ENCODE measurements at regions not wholly inside any gene's neighbourhood (a gene's known extent, or its start where the extent isn't known, plus 50 kb on each side); places are given as distances from the start of the nearest gene placed in this dataset.

DNA sequence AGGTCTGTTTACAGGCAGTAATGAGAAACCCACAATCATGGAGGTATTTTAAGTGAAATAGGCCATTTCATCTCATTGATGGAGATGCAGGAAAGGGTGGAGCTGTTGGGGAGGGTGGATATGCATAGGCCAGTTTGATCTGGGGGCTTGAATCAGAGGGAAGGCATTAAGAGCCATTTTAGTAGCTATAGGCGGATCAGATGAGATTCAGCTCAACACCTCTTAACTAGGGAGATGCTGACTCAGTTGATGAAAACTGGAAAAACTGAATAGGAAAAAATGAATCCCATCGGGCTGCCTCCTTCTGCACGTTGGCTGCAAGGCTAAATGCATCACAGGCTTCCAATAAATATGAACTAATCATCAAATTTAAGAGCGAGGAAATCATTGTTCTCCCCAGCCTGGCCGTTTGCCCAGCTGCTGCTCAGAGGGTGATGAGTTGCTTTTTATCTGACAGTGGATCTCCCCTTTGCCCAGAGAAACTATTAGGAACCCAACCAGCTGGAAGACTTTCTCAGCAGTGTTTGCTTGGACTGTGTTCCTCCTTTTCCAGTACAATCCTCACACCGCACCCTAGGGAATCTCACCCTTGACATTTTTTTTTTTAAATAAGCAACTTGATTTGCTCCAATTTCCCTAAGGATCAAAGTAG, 149.6 kb downstream of the SOX9 start:
- no peaks in the 10 kb centered on the region for H3K9me3 ChIP-seq (ENCODE audit: low read depth, low read length)
- no peaks in the 10 kb centered on the region for H3K36me3 ChIP-seq (ENCODE audit: insufficient read depth, low read length)
- DNase-seq (ENCODE audit: low read depth, low spot score): no peak
- H3K9ac ChIP-seq (ENCODE audit: insufficient read length): no peak overlapping the region
- no peak overlapping the region for H3K4me3 ChIP-seq
- no peak overlapping the region for H3K27ac ChIP-seq
- no peak for TF ChIP-seq POLR2AphosphoS5 (IDR thresholded peaks at IDR 0.05; ENCODE audit: borderline replicate concordance, low read depth, low read length)
- no peak for TF ChIP-seq FOXP2 (optimal IDR thresholded peaks at IDR 0.05; ENCODE audit: control extremely low read depth, extremely low read length, insufficient read depth)
- no peak for TF ChIP-seq EZH2 (IDR thresholded peaks at IDR 0.05)

DNA sequence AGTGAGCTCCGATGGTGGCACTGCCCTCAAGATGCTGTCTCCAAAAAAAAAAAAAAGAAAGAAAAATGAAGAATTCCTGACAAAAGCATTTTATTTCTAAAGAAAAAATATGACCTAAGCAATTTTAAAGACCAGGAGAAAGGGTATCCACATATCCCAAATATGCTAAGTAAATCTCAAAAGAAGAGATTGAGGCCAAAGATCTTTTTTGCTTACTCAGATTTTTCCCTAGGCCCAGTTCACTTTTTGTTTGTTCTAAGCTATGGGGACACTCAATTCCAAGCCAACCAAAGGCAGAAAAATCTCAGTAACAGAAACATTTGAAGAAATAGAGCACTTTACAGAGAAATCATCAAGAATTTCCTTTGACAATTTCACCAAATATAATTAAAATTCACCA, 150.8 kb downstream of the SOX9 start:
- H3K9ac ChIP-seq (ENCODE audit: insufficient read length): no peak overlapping the region
- TF ChIP-seq POLR2AphosphoS5 (IDR thresholded peaks at IDR 0.05; ENCODE audit: borderline replicate concordance, low read depth, low read length) (no peak), FOXP2 (optimal IDR thresholded peaks at IDR 0.05; ENCODE audit: control extremely low read depth, extremely low read length, insufficient read depth) (no peak), EZH2 (IDR thresholded peaks at IDR 0.05) (no peak)
- DNase-seq (ENCODE audit: low read depth, low spot score): no peak
- no peaks in the 10 kb centered on the region for H3K36me3 ChIP-seq (ENCODE audit: insufficient read depth, low read length)
- no peak overlapping the region for H3K27ac ChIP-seq
- H3K4me3 ChIP-seq: no peak overlapping the region
- no peaks in the 10 kb centered on the region for H3K9me3 ChIP-seq (ENCODE audit: low read depth, low read length)

DNA sequence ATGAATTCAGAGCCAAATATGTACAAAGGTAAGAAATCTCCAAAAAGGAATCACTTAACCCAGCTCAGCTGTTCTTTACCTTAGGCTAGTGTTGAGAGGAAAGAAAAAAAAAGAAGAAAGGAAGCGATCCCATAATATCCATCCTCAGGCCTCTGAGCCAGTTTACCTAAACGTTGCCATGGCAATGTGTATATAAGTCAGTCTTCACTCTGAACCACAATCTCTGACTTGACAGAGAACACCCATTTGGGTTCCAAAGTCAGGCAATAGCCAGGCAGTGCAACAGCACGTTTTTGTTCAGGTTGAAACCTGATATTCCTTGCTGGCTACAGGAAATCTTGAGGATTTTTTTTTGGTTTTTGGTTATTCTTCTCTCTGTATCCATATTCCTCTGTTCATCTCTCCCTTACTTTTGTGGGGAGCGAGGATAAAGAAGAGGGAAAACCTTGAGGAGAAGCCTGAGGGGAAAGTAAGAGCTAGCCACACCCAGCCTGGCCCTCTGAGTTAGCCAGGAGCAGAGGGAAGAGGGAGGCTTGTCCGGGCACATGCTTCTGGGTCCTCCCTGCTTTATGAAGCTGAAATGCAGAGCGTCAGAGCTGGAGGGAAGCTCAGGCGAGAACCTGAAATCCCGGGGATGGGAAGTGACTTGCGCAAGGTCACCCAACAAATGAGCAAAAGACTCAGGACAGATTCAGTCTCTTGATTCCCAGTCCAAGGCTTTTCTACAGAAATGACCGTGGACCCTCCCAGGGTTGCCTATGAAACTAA, 152.7 kb downstream of the SOX9 start:
- no peak for DNase-seq (ENCODE audit: low read depth, low spot score)

DNA sequence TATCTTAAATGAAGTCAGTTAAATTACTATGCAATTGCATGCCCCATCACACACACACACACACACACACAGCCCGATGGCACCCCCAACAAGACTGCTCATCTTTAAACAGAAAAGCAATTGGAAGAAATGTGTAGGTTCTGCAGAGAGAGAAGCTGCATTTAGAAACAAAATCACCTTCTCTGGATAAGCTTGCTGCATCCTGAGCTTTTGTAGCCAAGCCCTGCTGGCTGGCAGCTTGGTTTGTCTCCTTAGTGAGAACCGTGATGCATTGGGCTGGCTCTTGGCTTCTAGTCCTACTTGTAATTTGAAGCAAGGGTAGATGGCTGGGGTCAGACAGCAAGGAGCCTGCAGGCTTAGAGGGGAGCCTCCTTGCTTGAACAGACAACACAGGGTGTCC, 153.8 kb downstream of the SOX9 start:
- Histone ChIP-seq H3K36me3 (ENCODE audit: insufficient read depth, low read length) (no peaks in the 10 kb centered on the region), H3K27ac (no peak overlapping the region), H3K9me3 (ENCODE audit: low read depth, low read length) (no peaks in the 10 kb centered on the region), H3K9ac (ENCODE audit: insufficient read length) (no peak overlapping the region), H3K4me3 (no peak overlapping the region)
- TF ChIP-seq FOXP2 (optimal IDR thresholded peaks at IDR 0.05; ENCODE audit: control extremely low read depth, extremely low read length, insufficient read depth) (no peak), POLR2AphosphoS5 (IDR thresholded peaks at IDR 0.05; ENCODE audit: borderline replicate concordance, low read depth, low read length) (no peak), EZH2 (IDR thresholded peaks at IDR 0.05) (no peak)
- DNase-seq (ENCODE audit: low read depth, low spot score): no peak

More for the DNA sequence above, 152.7 kb downstream of the SOX9 start:
- TF ChIP-seq POLR2AphosphoS5 (IDR thresholded peaks at IDR 0.05; ENCODE audit: borderline replicate concordance, low read depth, low read length) (no peak), EZH2 (IDR thresholded peaks at IDR 0.05) (no peak), FOXP2 (optimal IDR thresholded peaks at IDR 0.05; ENCODE audit: control extremely low read depth, extremely low read length, insufficient read depth) (no peak)
- Histone ChIP-seq H3K9ac (ENCODE audit: insufficient read length) (no peak overlapping the region), H3K27ac (no peak overlapping the region), H3K4me3 (no peak overlapping the region), H3K9me3 (ENCODE audit: low read depth, low read length) (no peaks in the 10 kb centered on the region), H3K36me3 (ENCODE audit: insufficient read depth, low read length) (no peaks in the 10 kb centered on the region)

DNA sequence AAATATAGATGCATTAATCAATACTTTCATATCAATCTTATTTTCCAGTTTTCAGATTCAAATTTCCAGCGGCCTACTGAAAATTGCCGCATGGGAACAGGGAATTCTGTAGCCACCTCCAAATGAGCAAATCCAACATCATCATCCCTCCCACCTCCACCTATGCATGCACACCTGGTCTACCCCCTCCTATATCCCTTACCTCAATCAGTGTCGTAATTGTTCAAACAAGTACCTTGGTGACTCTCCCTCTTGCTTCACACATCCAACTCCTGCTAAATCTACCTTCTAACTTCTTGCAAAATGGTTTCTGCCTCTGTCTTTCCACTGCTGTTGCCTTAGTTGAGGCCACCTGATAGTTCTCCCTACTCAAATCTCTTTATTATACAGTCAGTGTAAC, 160.1 kb downstream of the SOX9 start:
- TF ChIP-seq FOXP2 (optimal IDR thresholded peaks at IDR 0.05; ENCODE audit: control extremely low read depth, extremely low read length, insufficient read depth) (no peak), POLR2AphosphoS5 (IDR thresholded peaks at IDR 0.05; ENCODE audit: borderline replicate concordance, low read depth, low read length) (no peak), EZH2 (IDR thresholded peaks at IDR 0.05) (no peak)
- DNase-seq (ENCODE audit: low read depth, low spot score): no peak
- Histone ChIP-seq H3K9me3 (ENCODE audit: low read depth, low read length) (no peaks in the 10 kb centered on the region), H3K9ac (ENCODE audit: insufficient read length) (no peak overlapping the region), H3K36me3 (ENCODE audit: insufficient read depth, low read length) (no peaks in the 10 kb centered on the region), H3K27ac (no peak overlapping the region), H3K4me3 (no peak overlapping the region)

DNA sequence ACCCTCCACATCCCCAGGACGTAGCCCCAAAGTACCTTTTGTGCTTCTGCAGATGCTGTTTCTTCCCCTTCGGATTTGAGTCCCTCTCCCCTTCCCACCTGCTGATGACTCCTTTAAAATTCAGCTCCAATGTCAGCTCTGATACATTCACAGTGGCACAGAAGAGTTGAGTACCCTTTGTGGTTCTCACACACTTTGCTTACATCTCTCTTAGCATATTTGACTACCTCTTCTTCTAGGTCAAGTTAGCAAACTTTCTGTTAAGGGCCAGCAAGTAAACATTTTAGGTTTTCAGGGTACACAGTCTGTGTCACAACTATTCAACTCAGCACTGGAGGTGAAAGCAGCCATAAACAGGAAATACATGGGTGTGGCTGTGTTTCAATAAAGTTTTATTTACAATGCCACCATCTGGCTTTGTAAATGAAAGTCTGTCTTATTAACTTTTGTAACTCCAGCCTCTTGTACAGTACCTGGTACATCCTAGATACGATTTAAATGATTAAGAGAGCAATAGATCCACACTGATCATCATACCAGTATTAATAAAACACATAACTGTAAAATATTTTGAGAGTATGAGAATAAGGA, 161.7 kb downstream of the SOX9 start:
- TF ChIP-seq POLR2AphosphoS5 (IDR thresholded peaks at IDR 0.05; ENCODE audit: borderline replicate concordance, low read depth, low read length) (no peak), EZH2 (IDR thresholded peaks at IDR 0.05) (no peak), FOXP2 (optimal IDR thresholded peaks at IDR 0.05; ENCODE audit: control extremely low read depth, extremely low read length, insufficient read depth) (no peak)

DNA sequence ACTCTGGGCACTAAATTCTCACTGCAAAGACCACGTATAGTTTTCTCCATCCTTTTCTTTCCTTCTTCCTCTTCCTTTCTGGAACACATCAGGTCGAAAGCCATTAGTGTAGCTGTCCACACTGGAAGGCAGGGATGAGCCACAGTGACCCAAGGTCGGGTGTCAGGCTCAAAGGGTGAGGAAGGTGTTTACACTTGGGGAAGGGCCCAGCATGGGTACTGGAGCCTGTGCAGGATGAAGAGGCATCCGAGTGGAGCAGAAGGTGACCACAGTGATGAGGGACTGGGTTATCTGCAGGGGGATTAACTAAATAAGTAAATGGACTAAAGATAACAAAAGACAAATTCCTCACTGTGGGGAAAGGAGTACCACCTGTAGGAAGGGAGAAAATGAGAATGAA, 164.0 kb downstream of the SOX9 start:
- DNase-seq (ENCODE audit: low read depth, low spot score): no peak
- no peak overlapping the region for H3K9ac ChIP-seq (ENCODE audit: insufficient read length)
- H3K4me3 ChIP-seq: no peak overlapping the region
- TF ChIP-seq FOXP2 (optimal IDR thresholded peaks at IDR 0.05; ENCODE audit: control extremely low read depth, extremely low read length, insufficient read depth): no peak
- no peak for TF ChIP-seq EZH2 (IDR thresholded peaks at IDR 0.05)
- TF ChIP-seq POLR2AphosphoS5 (IDR thresholded peaks at IDR 0.05; ENCODE audit: borderline replicate concordance, low read depth, low read length): no peak
- H3K36me3 ChIP-seq (ENCODE audit: insufficient read depth, low read length): no peaks in the 10 kb centered on the region
- H3K9me3 ChIP-seq (ENCODE audit: low read depth, low read length): no peaks in the 10 kb centered on the region
- H3K27ac ChIP-seq: no peak overlapping the region

More for the DNA sequence above, 161.7 kb downstream of the SOX9 start:
- H3K4me3 ChIP-seq: no peak overlapping the region
- H3K9ac ChIP-seq (ENCODE audit: insufficient read length): no peak overlapping the region
- no peaks in the 10 kb centered on the region for H3K9me3 ChIP-seq (ENCODE audit: low read depth, low read length)
- DNase-seq (ENCODE audit: low read depth, low spot score): no peak
- no peaks in the 10 kb centered on the region for H3K36me3 ChIP-seq (ENCODE audit: insufficient read depth, low read length)
- H3K27ac ChIP-seq: no peak overlapping the region

DNA sequence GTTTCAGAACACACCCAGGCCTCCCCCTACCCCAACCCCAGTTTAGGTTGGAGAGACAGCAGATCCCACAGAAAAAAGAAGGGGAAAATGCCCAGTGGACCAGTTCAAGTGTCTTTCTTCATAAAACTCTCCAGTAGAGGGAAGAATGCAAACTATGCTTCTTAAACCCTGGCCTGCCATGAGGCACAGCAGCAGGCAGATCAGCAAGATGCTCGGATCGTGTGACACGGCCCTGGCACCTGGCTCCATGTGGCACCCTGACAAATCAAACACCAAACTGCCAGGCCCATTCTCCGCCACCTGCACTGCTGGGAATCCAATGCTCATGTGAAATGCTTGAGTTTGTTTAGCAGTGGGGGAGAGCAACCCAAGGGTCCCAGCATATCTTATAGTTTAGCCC, 166.8 kb downstream of the SOX9 start:
- Histone ChIP-seq H3K9me3 (ENCODE audit: low read depth, low read length) (no peaks in the 10 kb centered on the region), H3K36me3 (ENCODE audit: insufficient read depth, low read length) (no peaks in the 10 kb centered on the region), H3K27ac (no peak overlapping the region), H3K9ac (ENCODE audit: insufficient read length) (no peak overlapping the region), H3K4me3 (no peak overlapping the region)
- no peak for DNase-seq (ENCODE audit: low read depth, low spot score)
- TF ChIP-seq POLR2AphosphoS5 (IDR thresholded peaks at IDR 0.05; ENCODE audit: borderline replicate concordance, low read depth, low read length) (no peak), EZH2 (IDR thresholded peaks at IDR 0.05) (no peak), FOXP2 (optimal IDR thresholded peaks at IDR 0.05; ENCODE audit: control extremely low read depth, extremely low read length, insufficient read depth) (no peak)

All from SK-N-MC (cell line).